ENCODE measurements at regions not wholly inside any gene's neighbourhood (a gene's known extent, or its start where the extent isn't known, plus 50 kb on each side); places are given as distances from the start of the nearest gene placed in this dataset.

GRCh38 chr1:56036479-56036878 lies 542.9 kb downstream of the PLPP3 start:
- Histone ChIP-seq H3K27me3 (ENCODE audit: insufficient read depth, poor library complexity, severe bottlenecking) (no peaks in the 10 kb centered on the region), H3K27ac (replicated peaks) (no peak overlapping the region), H3K4me3 (replicated peaks; ENCODE audit: insufficient read depth, low read length) (no peak overlapping the region)
- DNase-seq (ENCODE audit: low read depth in 1 of 2, low spot score in 1 of 2): no peak
- no peak for TF ChIP-seq REST (IDR thresholded peaks at IDR 0.05; ENCODE audit: insufficient replicate concordance, low read depth)
- no peak for TF ChIP-seq POLR2AphosphoS5 (IDR thresholded peaks at IDR 0.05; ENCODE audit: low read depth)
- no peak for TF ChIP-seq SPI1 (IDR thresholded peaks at IDR 0.05; ENCODE audit: borderline replicate concordance, low read depth)
- no peak for TF ChIP-seq GABPA (IDR thresholded peaks at IDR 0.05; ENCODE audit: low read depth)
- no peak for TF ChIP-seq CTCF (IDR thresholded peaks at IDR 0.05; ENCODE audit: insufficient read depth, low read length)

- H3K27ac ChIP-seq (replicated peaks): no peak overlapping the region
- TF ChIP-seq GABPA (IDR thresholded peaks at IDR 0.05; ENCODE audit: low read depth): no peak
- TF ChIP-seq REST (IDR thresholded peaks at IDR 0.05; ENCODE audit: insufficient replicate concordance, low read depth): no peak
- TF ChIP-seq CTCF (IDR thresholded peaks at IDR 0.05; ENCODE audit: insufficient read depth, low read length): no peak
- TF ChIP-seq SPI1 (IDR thresholded peaks at IDR 0.05; ENCODE audit: borderline replicate concordance, low read depth): no peak
- no peak for TF ChIP-seq POLR2AphosphoS5 (IDR thresholded peaks at IDR 0.05; ENCODE audit: low read depth)
- DNase-seq (ENCODE audit: low read depth in 1 of 2, low spot score in 1 of 2): no peak
- H3K27me3 ChIP-seq (ENCODE audit: insufficient read depth, poor library complexity, severe bottlenecking): no peaks in the 10 kb centered on the region
- no peak overlapping the region for H3K4me3 ChIP-seq (replicated peaks; ENCODE audit: insufficient read depth, low read length)
Measured at GRCh38 chr1:56034847-56035481, 544.4 kb downstream of the PLPP3 start.

GRCh38 chr1:56034222-56034621 lies 545.1 kb downstream of the PLPP3 start:
- Histone ChIP-seq H3K4me3 (replicated peaks; ENCODE audit: insufficient read depth, low read length) (no peak overlapping the region), H3K27me3 (ENCODE audit: insufficient read depth, poor library complexity, severe bottlenecking) (no peaks in the 10 kb centered on the region), H3K27ac (replicated peaks) (no peak overlapping the region)
- no peak for TF ChIP-seq SPI1 (IDR thresholded peaks at IDR 0.05; ENCODE audit: borderline replicate concordance, low read depth)
- TF ChIP-seq REST (IDR thresholded peaks at IDR 0.05; ENCODE audit: insufficient replicate concordance, low read depth): no peak
- no peak for TF ChIP-seq POLR2AphosphoS5 (IDR thresholded peaks at IDR 0.05; ENCODE audit: low read depth)
- TF ChIP-seq CTCF (IDR thresholded peaks at IDR 0.05; ENCODE audit: insufficient read depth, low read length): no peak
- TF ChIP-seq GABPA (IDR thresholded peaks at IDR 0.05; ENCODE audit: low read depth): no peak
- no peak for DNase-seq (ENCODE audit: low read depth in 1 of 2, low spot score in 1 of 2)
